ENCODE measurements at regions not wholly inside any gene's neighbourhood (a gene's known extent, or its start where the extent isn't known, plus 50 kb on each side); places are given as distances from the start of the nearest gene placed in this dataset.
A peak's percentile ranks its signal among the peaks of the same experiment; 100 is the strongest.

DNA sequence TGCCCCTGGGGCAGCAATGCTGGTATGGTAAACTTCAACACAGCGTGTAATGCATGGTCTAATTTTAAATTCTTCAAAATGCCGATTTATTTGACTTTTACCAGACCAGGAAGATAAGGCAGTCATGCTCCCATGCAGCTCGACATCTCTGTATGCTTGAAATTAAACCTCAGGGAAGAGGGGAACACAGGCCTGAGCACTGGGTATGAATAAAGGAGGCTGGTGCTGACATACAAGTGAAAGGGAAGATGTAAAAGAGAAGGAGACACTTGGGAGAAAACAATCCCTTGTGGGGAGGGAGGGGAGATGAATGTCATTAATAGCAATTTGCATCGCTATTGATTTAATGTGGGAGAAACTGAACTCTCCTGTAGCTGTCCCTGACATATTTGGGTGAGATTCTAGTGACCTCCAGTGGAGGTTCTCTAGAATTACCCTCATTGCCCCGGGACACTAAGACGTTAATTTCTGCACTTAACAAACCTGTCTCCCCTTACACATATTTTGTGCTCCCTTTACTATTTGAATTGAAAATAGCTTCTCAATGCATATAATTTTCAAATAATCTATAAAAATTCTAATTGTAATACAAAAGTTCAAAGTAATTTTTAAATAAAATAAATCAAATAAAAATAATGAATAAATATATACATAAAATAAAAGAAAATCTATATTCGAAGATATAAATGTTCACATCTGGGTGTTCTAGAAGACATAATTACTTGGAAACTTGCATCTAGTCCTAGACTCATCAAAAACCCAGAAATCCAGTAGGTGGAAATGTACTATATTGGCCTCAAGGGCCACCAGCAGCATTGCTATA is 283.1 kb downstream of the LMX1A start:
- DNase-seq (ENCODE audit: low spot score), result peak; percentile 49

DNA sequence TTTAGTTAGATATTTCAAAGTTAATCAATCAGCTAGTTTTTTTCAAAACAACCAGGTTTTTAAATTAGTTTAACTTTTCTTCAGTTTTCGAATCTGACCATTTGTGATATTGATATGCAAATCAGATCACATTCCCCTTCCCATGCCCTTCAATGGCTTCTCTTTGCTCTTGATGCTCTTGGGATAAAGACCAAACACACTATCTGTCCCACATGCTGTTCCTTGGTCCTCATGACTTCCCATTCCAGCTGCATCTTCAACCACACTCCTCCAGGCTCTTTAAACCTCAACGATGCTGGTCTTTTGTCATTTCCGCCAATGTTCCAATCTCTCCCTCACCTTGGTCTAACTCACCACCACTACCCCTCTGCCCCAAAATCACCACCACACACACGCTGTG is 285.8 kb downstream of the LMX1A start:
- DNase-seq (ENCODE audit: low spot score), result no peak

DNA sequence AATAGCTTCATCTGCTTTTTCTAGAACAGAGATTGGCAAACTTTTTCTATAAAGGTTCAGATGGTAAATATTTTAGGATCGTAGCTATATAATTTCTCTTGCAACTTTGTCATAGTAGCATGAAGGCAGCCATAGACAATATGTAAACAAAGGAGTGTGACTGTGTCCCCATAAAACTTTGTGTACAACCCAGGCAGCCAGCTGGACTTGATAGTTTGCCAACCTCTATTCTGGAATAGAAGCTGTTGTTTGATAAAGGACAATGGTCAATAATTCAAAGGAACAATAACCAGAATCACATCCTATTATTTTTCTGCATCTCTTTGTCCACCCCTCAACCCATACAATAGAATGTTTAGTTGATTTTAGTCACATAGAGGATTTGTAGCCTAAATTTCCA is 286.7 kb downstream of the LMX1A start:
- no peak for DNase-seq (ENCODE audit: low spot score)

DNA sequence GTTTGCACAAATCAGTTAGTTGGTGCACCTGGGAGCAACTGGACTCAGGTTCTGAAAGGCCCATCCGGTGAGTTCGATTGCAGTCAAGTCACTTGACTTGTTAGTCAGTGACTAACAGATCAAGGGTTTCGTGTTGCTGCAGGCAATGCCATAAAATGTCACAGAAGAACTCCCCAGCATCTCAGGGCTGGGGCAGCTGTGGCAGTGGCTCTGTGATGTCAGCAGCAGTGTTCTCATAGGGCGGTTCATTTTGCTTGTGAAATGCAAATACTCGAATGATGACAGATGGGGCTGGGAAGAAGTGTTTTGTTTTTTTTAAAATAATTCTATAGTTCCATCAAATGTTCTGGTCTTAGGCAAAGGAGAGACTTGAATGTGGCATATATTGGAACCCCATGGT is 287.8 kb downstream of the LMX1A start:
- no peak for DNase-seq (ENCODE audit: low spot score)

DNA sequence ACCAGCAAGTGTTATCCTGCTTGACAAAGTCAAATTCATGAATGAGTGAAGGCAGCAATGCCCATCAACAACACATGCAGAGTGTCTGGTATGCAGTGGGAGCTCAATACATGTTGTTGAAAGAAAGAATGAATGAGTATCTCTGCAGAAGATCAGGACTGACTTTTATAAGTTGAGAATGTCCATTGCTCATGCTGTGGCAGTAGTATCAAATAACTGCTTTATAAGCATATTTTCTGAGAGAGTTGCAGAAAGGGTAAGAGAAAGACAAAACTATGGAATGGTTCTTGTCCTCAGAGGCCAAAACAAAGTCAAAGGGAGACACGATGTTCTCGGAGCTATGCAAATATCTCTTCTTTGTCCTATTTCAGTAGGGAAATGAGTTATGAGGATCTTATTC is 288.7 kb downstream of the LMX1A start:
- no peak for DNase-seq (ENCODE audit: low spot score)

DNA sequence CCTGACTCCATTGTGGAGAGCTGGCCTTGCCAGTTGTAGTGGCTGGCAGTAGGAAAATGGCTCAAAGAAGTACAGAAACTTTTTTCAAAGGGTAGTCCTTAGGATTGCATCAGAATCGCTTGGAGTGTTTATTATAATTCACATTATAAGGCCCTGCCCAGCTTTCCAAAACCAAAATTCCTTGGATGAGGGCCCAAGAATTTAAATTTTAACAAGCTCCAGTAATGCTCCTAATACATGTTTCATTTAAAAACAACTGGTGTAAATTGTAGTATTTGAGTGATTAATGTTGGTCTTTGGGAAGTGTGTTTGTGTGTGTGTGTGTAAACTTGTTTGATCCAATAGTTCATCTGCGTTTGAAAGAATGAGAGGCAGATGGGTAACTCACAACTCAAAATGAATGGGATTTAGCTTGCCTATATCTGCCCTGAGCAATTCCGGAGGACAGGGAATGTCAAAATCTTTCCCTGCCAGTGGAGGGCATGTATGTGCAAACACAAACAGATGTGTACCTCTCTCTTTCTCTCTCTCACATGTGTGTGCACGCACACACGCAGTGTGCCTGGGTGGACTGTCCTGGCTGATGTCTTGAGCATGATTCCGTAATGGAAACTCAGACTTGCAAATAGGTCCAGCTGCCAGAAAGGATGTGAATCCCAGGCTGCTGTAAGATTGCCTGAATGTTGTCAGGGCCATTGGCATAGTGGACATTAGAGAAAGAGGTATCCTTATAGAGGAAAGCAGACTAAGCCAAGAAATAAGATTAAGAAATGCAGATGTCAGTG is 293.1 kb downstream of the LMX1A start:
- DNase-seq (ENCODE audit: low spot score), result no peak

DNA sequence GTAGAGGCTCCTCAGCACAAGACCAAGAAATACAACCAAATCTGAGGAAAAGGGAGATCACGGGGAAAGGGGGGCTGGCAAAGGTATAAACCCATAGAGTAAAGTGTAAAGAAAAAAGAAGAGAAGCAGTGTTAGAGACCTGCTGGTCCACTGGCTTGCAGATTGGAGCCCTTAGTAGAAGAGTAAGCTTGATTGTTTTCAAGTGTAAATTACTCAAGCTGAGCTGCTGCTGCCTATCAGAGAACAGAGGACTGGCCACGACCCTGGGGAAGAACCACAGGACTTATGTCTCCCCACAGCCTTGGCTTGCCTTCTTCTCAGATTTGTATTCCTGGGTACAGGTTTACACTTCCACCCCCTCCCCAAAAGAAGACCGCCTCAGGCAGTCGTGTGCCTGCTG is 294.2 kb downstream of the LMX1A start:
- DNase-seq (ENCODE audit: low spot score), result no peak

DNA sequence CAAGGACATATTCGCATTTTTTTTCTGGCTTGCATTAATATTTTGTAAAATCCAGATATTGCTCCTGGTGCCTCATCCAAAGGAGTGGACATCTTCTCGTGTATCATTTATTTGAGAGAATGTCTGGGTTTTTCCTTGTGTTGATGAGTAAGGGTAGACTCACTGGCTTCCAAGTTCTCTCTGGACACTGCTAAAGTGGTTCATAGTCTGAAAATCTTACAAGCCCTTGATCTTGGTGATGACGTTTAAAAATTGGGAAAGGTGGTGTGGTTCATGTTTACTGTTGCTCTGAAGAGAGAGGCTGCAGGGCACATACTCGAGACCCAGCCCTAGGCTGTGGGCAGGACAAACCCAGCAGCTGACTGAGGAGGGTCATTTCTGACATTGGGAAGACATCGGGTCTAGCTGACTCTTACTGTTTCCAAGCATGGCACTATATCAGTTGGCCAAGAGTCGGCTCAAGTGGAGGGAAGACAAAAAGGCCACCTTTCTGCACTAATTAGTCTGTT is 296.2 kb downstream of the LMX1A start:
- DNase-seq (ENCODE audit: low spot score), result no peak

DNA sequence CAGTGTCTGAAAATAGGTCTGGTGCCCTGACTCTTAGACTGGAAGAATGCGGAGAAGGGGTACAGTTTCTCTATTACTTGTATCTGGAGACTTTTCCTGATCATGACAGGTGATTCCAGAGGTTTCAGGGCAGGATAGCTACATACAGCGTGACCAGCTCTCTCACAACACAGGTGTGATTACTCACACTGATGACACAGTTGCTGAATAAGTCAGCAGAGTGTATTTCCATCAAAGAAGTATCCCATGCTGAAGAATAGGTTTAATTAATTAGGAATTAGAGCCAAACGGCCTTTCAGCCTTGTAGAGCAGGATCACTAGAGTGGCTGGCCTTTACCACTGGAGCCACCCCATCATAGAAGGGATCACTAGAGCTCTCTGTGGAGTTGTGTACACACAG is 298.6 kb downstream of the LMX1A start:
- DNase-seq (ENCODE audit: low spot score), result no peak

DNA sequence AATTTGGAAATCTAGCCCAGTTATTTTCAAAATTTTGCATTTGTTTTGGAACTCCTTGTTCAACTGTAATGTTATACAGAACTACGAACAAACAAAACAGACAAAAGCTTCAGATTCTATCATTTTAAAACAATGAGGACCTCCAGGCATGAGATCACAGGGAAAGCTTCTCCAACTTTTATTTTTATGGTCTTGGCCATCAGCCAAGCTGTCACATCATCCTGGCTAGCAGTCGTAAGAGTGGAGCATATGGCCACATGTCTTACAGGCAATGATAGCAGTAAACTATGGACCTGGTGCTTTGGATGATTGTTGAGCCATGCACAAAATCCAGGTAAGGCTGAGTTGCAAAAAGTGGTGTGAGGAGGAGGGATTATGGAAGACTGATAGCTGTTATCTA is 299.6 kb downstream of the LMX1A start:
- no peak for DNase-seq (ENCODE audit: low spot score)

DNA sequence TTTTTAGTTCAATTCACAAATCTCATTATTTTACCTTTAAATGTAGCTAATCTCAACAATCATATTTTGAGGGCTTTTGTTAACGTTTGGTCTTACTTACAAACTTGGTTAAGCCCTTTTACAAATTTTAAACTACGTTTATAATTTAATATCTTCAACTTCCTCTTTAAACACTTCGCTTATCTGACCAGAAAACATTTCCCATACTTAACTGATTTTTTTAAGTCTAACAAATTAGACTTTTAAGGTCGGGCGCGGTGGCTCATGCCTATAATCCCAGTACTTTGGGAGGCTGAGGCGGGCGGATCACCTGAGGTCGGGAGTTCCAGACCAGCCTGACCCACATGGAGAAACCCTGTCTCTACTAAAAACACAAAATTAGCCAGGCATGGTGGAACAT is 300.9 kb downstream of the LMX1A start:
- no peak for DNase-seq (ENCODE audit: low spot score)

DNA sequence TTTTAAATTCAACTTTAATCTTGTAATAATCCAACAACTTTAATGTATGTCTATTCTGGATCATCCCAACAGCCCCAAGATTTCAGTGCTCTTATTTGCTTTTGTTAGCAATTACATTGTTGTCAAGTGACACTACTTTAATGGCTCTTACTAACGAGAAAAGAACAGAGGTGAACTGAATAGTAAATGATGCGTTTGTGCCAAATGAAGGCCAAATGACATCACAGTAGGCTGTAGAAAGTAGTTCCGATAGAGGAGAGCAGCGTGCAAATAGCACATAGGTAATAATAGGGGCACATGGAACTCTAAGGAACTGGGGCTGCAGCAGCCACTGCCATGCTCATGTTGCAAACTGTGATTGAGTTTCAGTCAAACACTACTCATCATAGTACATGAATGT is 301.9 kb downstream of the LMX1A start:
- no peak for DNase-seq (ENCODE audit: low spot score)

DNA sequence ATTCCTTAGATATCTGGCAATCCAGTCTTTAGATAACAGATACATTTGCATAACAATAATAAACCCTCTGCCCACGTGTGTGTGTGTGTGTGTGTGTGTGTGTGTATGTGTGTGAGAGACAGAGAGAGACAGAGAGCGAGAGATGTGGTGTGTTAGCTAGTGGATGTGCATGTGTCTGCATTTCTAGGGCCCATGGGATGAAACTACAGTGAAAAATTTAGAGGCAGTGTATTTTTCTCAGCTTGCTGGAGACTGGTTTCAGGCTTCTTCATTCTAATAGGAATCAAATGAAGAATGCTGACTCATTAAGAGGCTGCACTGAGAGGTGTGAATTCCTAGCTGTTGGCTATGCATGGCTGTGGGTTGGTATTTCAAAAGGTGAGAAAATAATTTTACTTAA is 303.2 kb downstream of the LMX1A start:
- DNase-seq (ENCODE audit: low spot score), result no peak

DNA sequence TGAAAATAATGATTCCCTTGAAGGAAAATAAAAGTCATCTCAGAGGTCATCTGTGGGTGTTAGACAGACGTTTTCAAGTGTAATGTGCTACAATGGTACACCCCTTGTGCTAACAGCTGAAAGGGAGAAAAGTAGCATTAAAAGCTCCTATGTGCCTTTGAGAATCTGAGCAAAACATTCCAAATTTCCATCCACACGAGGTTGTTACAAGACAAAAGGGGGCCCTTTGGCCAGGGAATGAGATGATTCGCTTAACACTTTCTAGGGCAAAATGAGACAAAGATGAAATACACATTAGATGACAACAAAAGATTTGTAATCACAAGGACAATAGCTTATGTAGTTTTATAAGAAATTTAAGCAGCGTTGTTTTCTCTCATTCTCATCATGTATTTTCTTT is 303.6 kb downstream of the LMX1A start:
- DNase-seq (ENCODE audit: low spot score), result no peak

DNA sequence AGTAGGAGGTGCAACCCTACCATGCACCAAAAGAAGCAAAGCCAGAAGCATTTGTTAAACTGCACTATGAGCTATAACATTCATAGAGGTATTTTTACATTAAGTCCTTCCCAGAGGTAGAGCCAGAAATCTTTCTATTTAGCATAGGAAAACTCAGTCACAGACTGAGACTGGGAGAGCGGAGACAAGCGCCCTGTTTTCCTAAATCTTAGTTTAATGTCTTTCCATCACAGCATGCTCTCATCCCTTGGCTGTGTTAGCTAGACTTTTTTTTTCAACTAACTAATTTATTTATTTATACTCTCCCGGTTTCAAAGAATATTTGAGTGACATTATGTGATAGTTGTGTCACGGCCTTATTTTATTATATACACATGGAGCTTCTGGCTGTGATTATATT is 304.1 kb downstream of the LMX1A start:
- DNase-seq (ENCODE audit: low spot score), result no peak

DNA sequence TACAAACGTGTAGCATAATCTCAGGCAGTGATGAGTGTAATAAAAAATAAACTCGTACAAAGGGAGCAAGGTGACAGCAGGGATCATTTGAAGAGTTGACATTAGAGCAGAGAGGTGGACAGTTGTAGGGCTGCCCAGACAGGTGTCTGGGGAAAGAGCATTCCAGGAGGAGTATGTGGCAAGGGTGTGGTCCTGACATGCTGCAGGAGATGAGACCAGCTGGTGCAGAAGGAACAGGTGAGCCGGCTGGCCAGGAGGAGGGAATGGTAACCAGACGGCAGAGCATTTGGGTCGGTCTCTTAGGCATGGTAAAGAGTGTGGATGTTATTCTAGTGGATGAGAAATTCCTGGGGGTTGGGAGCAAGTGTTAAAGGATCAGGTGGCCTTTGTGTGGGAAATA is 306.3 kb downstream of the LMX1A start:
- DNase-seq (ENCODE audit: low spot score), result no peak

DNA sequence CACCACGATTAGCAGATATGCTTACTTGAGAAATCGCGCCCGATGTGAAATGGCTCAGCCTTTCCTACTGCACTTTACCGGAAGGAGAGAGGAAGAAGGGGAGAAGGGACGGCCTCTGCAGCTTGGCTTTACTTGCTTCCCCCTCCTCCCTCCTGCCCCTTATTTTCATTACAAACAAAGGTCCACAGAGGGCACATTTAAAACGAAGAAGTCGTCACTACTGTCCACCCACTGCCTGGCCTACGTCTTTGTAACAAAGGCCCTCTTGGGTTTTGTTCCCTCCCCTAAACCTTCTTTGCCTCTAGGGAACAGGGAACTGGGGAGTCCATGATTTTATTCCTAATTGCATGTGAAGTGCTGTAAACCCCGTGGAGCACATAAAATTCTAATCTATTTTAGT is 308.5 kb downstream of the LMX1A start:
- DNase-seq (ENCODE audit: low spot score), result no peak

DNA sequence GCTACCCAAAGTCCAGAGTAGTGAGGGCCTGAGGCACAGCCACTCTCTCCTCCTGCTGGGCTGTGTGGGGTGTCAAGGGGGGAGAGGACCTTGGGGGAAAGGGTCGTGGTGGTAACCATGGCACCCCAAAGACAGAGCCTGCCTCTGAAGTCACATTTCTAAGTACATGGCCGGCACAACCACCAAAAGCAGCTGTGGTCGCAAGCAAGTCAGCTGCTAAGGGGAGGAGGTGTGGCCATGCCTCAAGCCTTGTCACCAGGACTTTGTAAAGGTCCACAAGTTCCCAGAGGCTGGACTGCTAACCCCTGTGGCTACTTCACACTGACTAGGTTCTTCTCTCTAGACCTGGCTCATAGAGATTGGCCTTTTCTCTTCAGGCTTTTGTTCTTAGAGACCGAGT is 310.6 kb downstream of the LMX1A start:
- no peak for DNase-seq (ENCODE audit: low spot score)

DNA sequence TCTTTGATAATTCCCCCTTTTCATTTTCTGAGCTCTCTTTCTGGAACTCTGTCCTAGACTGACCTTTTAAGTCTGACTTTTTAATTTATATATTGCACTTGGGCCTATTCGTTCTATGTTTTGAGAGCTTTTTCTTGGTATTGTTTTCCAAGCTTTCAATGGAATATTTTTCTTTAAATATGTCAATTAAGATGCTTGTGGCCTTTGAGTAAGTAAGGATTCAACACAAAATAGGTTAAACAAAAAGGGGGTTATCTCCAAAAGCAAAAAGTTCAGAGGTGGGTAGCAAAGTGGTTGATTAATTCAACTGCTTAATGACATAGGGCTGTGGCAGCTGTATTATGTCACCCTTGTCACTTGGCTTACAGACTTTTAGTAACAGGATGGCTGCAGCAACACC is 315.9 kb downstream of the LMX1A start:
- no peak for DNase-seq (ENCODE audit: low spot score)

DNA sequence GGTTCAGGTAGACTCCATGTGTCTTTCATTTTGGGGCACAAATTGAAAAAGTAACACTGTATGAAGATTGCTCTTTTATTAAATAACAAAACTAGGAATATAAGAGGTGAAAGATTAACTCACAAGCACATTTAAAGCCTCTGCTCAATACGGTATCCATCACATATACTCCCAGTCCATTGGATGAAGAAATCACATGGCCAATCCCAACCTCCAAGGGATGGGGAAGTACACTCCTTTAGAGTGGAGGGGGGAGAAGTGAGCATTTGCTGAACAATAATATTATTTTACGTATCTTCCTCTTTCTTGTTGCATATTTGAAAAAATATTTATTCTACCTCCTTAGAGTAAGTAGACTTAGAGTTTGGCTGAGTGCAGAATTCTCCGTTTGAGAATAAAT is 316.5 kb downstream of the LMX1A start:
- no peak for DNase-seq (ENCODE audit: low spot score)

DNA sequence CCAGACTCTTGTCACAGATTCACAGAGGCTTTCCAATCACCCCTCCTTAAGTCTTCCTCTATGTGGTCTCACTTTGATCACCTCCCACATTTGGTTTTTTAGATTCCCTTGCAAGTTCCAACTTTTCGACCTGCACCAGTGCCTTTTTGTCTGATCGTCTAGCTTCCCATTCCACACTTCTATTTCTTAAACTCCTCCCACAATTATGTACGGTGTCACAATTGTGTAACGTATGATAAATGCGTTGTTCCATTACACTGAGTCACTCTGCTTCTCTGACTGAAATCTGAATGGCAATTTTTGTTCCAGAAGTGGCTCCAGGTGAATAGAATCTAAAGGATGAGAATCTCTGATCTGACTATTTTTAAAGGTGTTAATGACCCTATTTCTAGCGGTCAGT is 320.1 kb downstream of the LMX1A start:
- DNase-seq (ENCODE audit: low spot score), result no peak

DNA sequence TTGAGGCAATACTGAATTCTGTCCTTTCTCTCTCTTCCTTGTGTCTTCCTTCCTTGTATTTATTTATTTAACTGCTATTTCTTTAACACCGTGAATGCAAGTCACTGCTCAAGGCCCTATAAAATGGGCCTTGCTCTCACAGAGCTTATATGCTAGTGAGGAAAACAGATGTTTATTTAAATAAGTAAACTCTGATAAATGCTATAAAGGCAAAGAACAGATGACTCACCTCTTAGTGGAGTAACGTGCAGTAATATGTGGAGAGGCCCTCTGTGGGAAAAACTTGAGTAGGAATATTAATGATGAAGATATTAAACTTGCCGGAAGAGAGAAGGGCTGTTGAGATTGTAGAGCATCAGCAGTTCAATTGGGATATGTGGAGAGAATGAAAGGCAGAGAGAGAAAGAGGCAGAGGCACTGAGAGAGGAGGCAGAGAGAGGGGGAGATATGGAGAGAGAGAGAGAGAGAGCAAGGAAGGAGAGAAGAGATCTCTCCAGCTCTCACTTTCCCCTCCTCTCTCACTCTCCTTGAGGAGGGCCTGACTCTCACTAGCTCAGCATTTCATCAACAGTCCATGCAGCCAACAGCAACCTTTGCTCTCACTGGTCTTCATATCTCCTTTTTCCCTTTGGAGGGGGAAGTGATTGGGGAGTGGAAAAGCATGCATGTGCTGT is 322.2 kb downstream of the LMX1A start:
- no peak for DNase-seq (ENCODE audit: low spot score)

DNA sequence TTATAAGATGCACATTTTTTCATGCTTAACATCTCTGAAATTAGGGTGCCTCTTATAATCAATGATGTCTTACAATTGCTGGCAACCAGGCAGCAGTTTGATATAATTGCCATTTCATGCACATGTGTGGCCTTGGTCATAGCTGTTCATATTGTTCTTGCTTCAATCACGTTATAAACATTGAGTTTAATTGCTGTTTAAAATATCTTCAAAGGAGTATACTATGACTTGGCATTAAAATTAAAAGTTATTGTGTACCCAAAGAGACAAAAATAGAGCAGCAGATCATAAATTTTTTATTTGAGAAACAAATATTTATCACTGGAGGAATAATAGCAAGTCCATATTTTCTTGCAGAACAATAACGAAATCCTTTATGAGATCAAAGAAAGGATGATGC is 325.5 kb downstream of the LMX1A start:
- no peak for DNase-seq (ENCODE audit: low spot score)
